Astrocyte of the spinal cord (primary cell): ENCODE measurements at regions not wholly inside any gene's neighbourhood (a gene's known extent, or its start where the extent isn't known, plus 50 kb on each side); places are given as distances from the start of the nearest gene placed in this dataset.
"Not testable (repeated sequence)": the region's sequence is repeated elsewhere in the genome, so short reads cannot be mapped to it uniquely, and the experiment has no call there.

Source experiments
- DNase-seq: peaks from one replicate; pipeline ENCODE4 v3.0.0; 2011; ENCODE audit warnings: low read depth, low spot score
- H3K4me3 ChIP-seq: 2 replicates; pipeline ENCODE4 v1.5.1; 2011; ENCODE audit warnings: low read depth, mild to moderate bottlenecking, low read length, moderate library complexity
- CTCF ChIP-seq: IDR thresholded peaks from 2 replicates; pipeline ENCODE4 v1.5.1; 2012; ENCODE audit warnings: low read depth, mild to moderate bottlenecking, low read length, inconsistent platforms
- in situ Hi-C: cut with HindIII; loops from 2 replicates; pipeline ENCODE4 v1.10.0; 2017; ENCODE audit warnings: low sequenced_read_pairs

GRCh38 chr10:131556897-131557495, 245.5 kb upstream of the TCERG1L start:
- no peak for DNase-seq
- TF ChIP-seq CTCF = no peak
- H3K4me3 ChIP-seq = no peak overlapping the region
- in situ Hi-C loops = no loop called here

- in situ Hi-C loops, DNase-seq, H3K4me3 ChIP-seq: not testable (repeated sequence)
Observed at GRCh38 chr10:131557956-131558355, 246.4 kb upstream of the TCERG1L start.

- in situ Hi-C loops = no loop called here
- DNase-seq = no peak
- no peak for TF ChIP-seq CTCF
- no peak overlapping the region for H3K4me3 ChIP-seq
Observed at GRCh38 chr10:131559450-131559911, 248.0 kb upstream of the TCERG1L start.

- H3K4me3 ChIP-seq = no peak overlapping the region
- in situ Hi-C loops = no loop called here
- no peak for DNase-seq
- no peak for TF ChIP-seq CTCF
Observed at GRCh38 chr10:131560166-131560565, 248.6 kb upstream of the TCERG1L start.

GRCh38 chr10:131560706-131561355, 249.3 kb upstream of the TCERG1L start:
- no peak for DNase-seq
- TF ChIP-seq CTCF = no peak
- in situ Hi-C loops = no loop called here
- no peak overlapping the region for H3K4me3 ChIP-seq

- in situ Hi-C loops = no loop called here
- TF ChIP-seq CTCF = no peak
Observed at GRCh38 chr10:131561897-131562296, 250.4 kb upstream of the TCERG1L start.

GRCh38 chr10:131563411-131563810, 251.9 kb upstream of the TCERG1L start:
- in situ Hi-C loops = no loop called here
- H3K4me3 ChIP-seq = no peak overlapping the region
- TF ChIP-seq CTCF = no peak
- no peak for DNase-seq

More at GRCh38 chr10:131561897-131562296, 250.4 kb upstream of the TCERG1L start:
- H3K4me3 ChIP-seq = no peak overlapping the region
- no peak for DNase-seq
